ENCODE measurements at regions not wholly inside any gene's neighbourhood (a gene's known extent, or its start where the extent isn't known, plus 50 kb on each side); places are given as distances from the start of the nearest gene placed in this dataset.

GRCh38 chr18:73240899-73241298 is 373.1 kb upstream of the NETO1 start (continued):
- TF ChIP-seq E2F4 (IDR thresholded peaks at IDR 0.05; ENCODE audit: low read depth, low read length) (no peak), MTA3 (IDR thresholded peaks at IDR 0.05; ENCODE audit: borderline replicate concordance, low read length) (no peak)

- no peak overlapping the region for H3K27ac ChIP-seq (ENCODE audit: control insufficient read depth, insufficient read depth)
- no peaks in the 10 kb centered on the region for H3K36me3 ChIP-seq (ENCODE audit: control insufficient read depth in 2 of 2, insufficient read depth in 2 of 2, low read length in 1 of 2)
- no peak overlapping the region for H2AFZ ChIP-seq (ENCODE audit: control insufficient read depth, low read depth, low read length)
- POLR2A ChIA-PET: no interaction called here
- H3K27me3 ChIP-seq (replicated peaks in 1 of 2; ENCODE audit: control insufficient read depth in 2 of 2, insufficient read depth in 2 of 2, low read length in 1 of 2): no peaks in the 10 kb centered on the region
- ATAC-seq (no peak; the same call in 2 of the 3 replicates), FAIRE-seq (no peak), DNase-seq (ENCODE audit: low read depth, low spot score) (no peak)
- H3K4me3 ChIP-seq: no peak overlapping the region
- CTCF ChIA-PET: no interaction called here
- no peaks in the 10 kb centered on the region for H3K9me3 ChIP-seq (replicated peaks; ENCODE audit: control insufficient read depth, insufficient read depth, low read length)
- in situ Hi-C loops (cut with MboI): no loop called here
- RAD21 ChIA-PET (ENCODE audit: unreplicated experiment): no interaction called here
- BruUV-seq (replicated peaks): no TSS peak
- no peaks in the 10 kb centered on the region for H3K79me2 ChIP-seq (ENCODE audit: control insufficient read depth, insufficient read depth, low read length)
- SMC1A ChIA-PET (ENCODE audit: uncharacterized antibody, unreplicated experiment): no interaction called here
- no peak for TF ChIP-seq TCF3 (IDR thresholded peaks at IDR 0.05; ENCODE audit: borderline replicate concordance, insufficient read depth, low read depth, low read length)
- TF ChIP-seq ATF7 (IDR thresholded peaks at IDR 0.05; ENCODE audit: low read depth): no peak
- no peak for TF ChIP-seq SREBF2 (IDR thresholded peaks at IDR 0.05; ENCODE audit: low read length)
- no peak for TF ChIP-seq ESRRA (IDR thresholded peaks at IDR 0.05; ENCODE audit: low read length)
- TF ChIP-seq PKNOX1 (IDR thresholded peaks at IDR 0.05): no peak
- no peak for TF ChIP-seq HSF1 (IDR thresholded peaks at IDR 0.05; ENCODE audit: low read depth, low read length)
- TF ChIP-seq HDAC2 (IDR thresholded peaks at IDR 0.05): no peak
- no peak for TF ChIP-seq MYC (IDR thresholded peaks at IDR 0.05; ENCODE audit: insufficient read depth, insufficient read length, insufficient replicate concordance, low read length, severe bottlenecking)
- TF ChIP-seq KLF5 (IDR thresholded peaks at IDR 0.05; ENCODE audit: partially characterized antibody): no peak
- H3K4me1 ChIP-seq (ENCODE audit: control insufficient read depth, insufficient read depth, low read length): no peaks in the 10 kb centered on the region
- no peak overlapping the region for H3K9ac ChIP-seq (ENCODE audit: control insufficient read depth, insufficient read depth, low read length)
- H3K4me2 ChIP-seq (ENCODE audit: control insufficient read depth, insufficient read depth): no peak overlapping the region
- H4K20me1 ChIP-seq (ENCODE audit: control insufficient read depth, insufficient read depth): no peaks in the 10 kb centered on the region
- intact Hi-C loops (cut with micrococcal nuclease; ENCODE audit: unreplicated experiment): no loop called here
Observed at GRCh38 chr18:73235921-73236320, 368.1 kb upstream of the NETO1 start.
